GM18870 (cell line): ENCODE measurements at regions not wholly inside any gene's neighbourhood (a gene's known extent, or its start where the extent isn't known, plus 50 kb on each side); places are given as distances from the start of the nearest gene placed in this dataset.

ENCODE experiments used
- ATAC-seq: cut with Tn5 transposase; IDR thresholded peaks from one replicate; pipeline ENCODE4 v1.9.1; 2021; ENCODE audit warnings: moderate library complexity; ENCODE audit not compliant: unreplicated experiment

DNA sequence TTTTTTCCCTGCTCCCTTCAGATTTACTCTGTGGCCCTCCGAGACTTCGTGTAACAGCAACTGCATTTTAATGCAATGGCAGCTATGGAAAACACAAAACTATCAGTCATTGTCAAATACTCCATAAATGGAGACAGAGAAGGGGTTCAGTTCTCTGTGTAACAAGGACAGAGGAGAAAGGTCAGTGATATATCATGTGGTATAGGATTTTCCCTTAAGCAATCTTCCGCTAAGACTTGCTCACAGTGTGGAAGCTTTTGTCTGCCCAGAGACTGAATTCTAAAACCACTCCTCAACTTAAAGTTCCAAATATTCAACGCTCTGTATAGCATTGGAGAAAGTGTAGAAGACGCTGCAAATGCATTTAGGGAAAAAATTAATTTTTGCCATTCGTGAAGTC, 111.3 kb upstream of the EDNRB start:
- no peak for ATAC-seq

DNA sequence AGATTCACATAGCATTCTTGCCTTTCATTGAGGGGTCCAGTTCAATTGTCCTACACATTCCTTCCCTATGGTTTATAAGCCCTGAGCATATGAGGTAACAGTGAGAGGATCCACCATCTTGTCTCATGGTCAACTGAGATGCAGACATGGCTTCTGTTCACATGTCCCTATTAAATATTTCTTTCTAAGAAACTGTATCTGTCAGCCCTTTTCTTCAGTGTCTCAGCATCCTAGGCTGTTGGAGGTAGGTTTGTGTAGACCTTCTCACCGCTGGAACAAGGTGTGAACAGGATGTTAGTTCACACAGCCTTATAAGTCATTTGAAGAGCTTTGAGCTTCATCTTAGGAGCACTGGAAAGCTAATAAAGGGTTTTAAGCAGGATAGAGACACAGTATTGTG, 110.3 kb upstream of the EDNRB start:
- ATAC-seq = no peak

DNA sequence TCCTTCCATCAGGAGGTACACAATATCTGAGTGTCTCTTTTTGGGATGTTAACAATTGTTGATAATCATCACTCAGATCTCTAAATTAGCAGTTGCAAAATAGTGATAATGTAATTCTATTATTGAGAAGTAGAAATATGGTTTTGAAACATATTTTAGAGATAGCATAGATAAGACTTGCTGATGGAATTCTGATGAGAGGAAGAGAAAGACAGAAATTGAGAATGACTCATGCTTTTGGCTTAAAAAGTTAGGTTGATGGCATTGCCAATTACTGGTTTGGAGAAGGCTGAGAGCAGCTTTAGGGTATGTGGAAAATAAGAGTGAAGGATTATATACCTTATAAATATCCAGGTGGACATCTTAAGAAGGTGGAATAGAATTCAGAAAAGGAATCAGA, 106.4 kb upstream of the EDNRB start:
- no peak for ATAC-seq

DNA sequence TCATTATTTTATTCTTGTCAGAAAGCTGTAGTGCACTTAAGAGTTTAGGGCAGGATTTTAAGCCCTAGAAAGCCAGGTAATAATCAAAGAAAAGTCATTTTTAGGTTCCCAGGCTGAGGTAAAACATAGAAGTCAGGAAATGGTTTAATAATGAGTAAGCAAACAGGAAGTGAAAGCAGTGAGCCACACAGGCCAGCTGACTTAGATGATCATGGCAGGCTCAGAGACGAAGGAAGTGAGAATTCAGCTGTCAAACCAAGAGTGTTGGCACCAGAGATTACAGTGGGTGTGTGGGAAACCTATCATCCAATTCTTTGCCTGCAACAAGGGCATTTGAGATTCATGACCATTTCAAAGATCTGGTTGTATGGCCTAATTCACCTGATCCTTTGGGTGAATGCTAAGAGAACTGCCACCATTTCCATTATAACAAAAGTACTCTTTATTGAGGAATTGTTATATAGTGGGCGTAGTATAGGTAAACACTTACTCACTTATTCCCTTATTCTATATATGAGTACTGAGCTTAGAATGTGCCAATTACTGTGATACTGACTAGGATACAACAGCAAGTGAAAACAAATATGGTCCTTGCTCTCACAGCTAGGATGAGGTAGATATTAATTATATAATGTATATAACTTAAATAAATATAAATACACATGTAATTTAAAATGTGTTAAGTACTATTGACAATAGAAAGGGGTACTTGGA, 103.7 kb upstream of the EDNRB start:
- ATAC-seq = peak; percentile 100

DNA sequence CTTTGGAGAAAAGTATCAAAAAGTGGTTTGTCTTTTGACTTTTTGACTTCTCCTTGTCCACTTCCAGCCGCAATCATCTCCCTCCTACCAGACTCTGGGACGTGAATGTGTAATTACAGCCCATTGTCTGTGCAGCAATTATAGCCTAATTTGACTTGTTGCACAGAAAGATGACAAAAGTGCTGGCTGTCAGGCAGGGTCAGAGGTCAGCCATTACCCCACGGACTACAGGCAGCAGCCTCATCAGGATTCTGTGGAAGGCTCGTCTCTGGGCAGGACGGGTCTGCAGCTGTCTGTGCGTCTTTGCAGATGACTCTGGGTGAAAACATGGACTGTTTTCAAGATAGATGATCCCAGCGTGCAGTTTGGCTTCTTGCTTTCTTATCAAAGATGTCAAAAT, 102.2 kb upstream of the EDNRB start:
- no peak for ATAC-seq

DNA sequence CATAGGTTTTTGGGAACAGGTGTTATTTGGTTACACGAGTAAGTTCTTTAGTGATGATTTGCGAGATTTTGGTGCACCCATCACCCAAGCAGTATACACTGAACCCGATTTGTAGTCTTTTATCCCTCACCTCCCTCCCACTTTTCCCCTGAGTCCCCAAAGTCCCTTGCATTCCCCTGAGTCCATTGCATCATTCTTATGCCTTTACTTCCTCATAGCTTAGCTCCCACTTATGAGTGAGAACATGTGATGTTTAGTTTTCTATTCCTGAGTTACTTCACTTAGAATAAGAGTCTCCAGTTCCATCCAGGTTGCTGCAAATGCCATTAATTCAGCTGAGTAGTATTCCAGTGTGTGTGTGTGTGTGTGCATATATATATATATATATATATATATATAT, 97.2 kb upstream of the EDNRB start:
- ATAC-seq = no peak

DNA sequence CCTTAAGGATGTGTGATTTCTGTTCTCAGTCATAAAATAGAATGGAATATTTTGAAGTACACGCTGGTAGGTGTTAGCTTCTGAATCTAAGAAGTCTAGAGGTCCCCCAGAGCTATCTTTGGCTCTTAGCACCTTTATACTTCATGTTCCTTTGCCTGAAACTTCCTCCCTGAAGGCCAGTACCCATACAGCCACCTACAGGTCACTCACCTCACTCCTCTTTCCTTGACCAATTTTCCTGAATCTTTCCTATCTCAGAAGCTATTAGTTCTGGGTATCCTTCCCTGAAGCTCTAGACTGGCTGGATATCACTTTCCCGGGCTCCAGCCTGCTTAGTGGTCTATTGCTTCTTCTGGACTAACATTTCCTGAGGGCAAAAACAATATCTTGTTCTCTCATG, 93.4 kb upstream of the EDNRB start:
- ATAC-seq = no peak

DNA sequence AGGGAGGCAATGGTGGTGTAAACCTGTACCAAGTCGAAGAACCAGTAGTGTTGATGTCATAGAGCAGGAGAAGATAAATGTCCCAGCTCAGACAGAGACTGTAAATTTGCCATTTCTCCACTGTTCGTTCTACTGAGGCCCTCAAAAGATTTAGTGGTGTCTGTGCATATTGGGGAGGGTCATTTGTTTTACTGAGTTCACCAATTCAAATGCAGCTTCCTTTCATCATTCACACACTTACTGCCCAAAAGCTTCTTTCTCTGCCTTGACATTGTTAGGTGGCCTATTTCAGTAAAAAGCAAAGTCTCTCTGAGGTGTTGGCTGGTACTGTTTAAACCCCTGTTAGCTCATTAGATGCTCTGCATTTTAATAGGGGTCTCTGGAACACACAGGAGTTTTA, 86.2 kb upstream of the EDNRB start:
- no peak for ATAC-seq

DNA sequence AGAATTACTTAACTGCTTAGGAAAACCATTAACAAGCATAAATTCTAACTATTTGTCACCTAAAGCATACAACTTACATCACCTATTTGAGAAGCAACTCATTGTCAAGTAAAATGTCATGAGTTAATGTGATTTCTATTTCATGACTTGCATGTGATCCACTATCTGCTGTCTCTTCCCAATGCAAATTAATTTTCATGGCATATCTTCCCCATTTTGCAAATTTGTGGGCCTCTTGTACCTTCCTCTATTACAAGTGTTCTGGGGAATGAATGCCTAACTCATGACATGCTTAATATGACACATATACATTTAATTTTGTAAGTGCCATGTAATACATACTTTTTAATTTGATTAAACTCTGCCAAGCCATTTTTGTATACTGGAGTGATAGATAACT, 81.1 kb upstream of the EDNRB start:
- ATAC-seq = no peak

DNA sequence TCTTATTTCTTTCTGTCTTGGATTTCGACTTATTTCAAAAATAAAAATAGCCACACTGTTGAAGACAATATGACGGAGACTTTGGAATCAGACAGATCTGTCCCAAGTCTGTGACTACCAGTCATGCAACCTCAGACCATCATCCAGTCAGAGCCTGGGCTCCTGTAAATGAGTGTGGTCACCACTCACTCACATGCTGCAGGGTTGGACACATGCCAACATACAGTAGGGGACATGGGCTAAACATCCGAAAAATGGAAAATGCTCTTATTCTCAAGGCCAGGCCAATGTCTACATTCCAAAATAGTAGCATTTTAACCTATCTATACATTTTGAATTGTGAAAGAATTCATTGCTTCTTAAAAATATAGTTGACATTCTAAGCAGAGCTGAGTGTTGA, 75.5 kb upstream of the EDNRB start:
- ATAC-seq = no peak

DNA sequence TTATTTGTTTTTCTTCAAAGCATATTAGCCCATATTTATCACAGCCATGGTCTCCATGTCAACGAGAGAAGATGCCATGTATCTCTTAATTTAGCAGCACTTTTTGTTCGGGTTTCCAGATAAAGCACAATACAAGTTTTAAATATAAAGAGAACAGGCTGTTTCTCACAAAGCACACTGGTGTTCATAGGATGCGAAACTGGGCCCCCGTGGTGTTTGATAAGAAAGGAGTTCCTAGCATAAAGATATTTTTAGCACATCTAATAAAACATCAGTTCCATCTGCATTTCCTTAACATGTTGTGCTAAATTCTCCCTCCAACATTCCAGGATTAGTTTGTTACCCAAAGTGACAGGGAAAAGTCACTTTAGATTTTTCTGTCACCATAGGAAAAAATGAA, 72.4 kb upstream of the EDNRB start:
- no peak for ATAC-seq

DNA sequence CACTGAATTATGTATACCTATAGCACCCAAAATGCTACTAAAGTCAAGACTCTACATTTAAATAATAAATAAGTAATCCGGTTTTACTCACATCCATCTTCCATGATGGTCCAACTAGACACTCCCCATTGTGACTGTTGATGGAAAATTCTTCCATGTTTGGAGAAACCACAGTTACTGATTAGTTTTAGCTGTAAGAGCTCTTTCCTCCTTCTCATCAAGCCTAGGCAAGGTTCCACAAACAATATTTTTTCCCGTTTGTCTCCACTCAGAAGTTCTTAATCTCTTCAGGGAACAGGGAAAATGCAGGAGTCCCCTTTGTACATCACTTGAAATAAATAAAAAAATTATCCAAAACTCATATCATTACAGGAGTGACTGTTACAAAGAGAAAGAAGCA, 70.7 kb upstream of the EDNRB start:
- no peak for ATAC-seq

DNA sequence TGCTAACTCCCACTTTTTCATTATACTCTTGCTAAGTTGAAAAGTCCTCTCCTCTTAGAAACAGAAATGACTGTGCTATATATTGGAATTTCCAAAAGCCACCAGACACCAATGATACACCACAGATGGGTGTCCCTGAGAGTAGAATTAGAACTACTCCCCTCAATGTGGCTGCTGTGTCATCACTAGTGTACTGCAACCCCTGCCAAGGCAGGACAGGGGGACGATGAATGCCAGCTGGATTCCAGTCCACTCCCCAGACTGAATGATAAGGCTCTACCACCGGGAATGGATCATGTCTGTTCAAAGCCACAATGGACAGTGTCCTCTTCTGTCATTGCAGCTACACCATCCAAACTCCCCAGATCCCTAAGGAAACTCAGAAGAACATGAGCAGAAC, 69.7 kb upstream of the EDNRB start:
- ATAC-seq = no peak

DNA sequence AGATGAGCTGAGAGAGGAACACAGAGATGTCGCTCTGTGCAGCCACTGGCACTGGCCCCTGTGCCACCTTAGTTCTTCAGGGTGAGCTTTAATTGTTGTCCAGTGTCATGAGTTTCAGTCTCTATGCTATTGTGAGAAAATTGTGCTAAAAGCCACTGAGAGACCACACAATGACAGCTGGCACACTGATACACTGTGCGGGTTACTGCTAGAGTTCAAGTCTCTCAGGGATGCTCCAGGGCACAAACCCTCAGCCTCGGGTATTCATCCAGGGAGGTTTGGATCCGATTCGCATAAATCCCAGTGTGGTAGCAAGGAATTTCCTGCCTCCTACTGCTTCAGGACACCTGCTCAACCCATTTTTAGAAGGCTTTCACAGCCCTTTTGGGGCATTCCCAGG, 68.1 kb upstream of the EDNRB start:
- no peak for ATAC-seq

DNA sequence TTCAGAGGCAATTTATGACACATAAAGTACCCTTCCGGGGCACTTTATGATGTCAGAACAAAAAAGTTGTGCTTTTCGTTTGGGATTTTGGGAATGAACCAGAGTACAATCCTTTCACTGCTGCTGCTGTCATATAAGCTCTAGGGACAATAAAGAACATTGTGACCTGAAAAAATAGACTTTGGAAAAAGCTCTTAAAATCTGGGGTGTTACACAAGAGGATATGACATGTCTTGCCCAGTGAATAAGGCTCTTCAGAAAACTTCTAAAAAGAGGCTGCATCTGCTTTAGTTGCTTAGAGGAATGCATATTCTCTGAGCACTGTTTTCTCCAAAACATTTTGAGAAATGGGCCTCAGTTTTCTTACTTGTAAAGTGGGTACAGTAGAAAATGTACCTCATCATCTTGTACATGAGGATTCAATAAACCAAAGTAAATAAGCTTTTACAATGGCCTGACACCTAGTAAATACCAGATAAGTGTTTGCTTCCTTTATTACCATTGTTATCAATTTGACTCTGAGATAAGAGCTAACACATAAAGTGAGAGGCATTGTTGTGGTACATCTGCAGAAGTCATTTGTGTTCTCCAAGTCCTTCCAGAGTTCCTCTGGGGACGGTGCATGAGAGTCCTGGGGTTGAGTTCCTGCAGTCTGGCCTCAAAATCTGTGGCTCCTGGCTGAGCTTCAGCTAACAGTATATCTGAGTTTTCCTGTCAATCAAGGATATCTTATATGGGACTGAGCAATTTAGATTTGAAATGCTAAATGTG, 67.4 kb upstream of the EDNRB start:
- ATAC-seq = no peak

DNA sequence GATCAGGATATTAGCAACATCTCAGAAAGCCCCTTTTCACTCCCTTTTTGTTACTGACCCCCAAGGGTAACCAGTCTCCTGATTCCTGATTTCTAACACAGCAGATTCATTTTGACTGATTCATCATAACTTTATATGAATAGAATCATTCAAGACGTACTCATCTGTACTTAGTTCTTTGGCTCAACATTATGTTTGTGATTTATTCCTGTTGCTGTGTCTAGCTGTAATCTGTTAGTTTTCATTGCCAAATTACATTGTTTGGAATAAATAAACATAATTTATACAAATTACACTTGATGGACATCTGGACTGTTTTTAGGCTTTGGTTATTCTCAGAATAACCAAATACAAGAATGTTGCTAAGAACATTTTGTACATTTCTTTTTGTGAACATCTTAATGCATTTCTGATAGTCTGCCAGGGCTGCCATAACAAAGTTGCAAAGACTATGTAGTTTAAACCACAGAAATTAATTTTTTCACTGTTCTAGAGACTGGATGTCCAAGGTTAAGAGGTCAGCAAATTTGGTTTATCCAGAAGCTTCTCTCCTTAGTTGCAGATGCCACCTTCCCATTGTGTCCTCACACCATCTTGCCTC, 62.8 kb upstream of the EDNRB start:
- ATAC-seq = no peak

DNA sequence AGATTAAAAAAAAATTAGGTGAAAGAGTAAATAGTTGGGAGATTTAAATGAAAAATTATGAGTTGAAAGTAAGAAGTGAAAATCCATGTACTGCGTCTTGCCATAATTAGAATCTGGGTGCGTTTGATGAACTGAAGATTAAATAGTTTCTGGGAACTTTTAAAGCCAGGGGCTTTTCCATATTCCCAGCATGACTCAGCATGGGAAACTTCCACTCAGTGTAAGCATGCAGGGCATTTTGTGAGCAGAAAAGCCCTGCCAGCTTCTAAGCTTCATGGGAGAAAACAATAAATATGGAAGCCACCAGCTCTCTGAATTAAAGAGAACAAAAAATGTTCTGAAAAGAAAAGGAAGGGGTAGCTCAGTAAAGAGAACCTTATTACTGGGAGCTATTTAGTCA, 62.0 kb upstream of the EDNRB start:
- no peak for ATAC-seq

DNA sequence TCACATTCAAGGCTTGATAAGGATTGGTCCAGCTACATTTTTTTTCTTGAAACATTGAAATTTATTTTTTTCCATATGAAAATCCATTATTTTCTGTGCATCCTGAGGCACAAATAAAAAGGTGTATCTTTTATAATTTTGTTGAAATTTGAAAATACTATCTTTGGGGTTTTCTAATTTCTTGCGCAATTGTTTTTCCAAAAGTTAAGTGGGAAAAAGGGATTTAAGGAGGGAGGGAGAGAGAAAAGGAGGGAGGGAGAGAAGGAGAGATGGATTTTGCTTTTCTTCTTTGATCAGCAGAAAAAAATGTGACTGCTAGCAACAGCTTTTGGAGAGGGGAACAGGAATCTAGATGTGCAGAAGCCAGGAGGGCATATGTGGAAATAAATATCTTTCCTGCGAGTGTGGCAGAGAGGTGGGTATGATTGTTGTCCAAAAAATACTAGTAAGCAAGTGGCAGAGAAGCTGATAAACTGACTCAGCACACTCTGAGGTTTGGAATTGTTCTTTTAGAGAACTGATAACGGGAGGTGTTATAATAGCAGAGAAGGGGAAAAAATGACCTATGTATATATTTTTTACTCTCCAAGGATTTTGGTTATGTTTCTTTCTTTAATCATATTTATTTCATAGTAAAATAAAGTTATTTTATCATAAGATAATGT, 61.2 kb upstream of the EDNRB start:
- ATAC-seq = no peak

DNA sequence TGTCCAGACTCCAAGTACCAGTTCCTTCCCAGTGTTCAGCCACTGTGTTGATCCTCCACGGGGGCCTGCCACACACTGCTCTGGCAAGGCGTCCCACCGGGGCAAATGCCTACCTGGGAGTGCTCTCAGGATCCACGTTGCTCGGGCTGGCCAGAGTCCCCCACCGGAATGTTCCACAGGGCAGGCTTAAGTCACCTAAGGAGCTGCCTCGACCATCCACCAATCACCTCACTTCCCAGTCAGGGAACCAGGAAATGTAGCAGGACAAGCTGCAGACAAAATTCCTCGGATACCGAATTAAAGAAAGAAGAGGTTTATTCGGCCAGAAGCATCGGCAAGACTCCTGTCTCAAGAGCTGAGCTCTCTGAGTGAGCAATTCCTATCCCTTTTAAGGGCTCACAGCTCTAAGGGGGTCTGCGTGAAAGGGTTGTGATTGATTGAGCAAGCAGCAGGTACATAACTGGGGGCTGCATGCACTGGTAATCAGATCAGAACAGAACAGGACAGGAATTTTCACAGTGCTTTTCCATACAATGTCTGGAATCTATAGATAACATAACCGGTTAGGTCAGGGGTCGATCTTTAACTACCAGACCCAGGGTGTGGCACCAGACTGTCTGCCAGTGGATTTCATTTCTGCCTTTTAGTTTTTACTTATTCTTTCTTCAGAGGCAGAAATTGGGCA, 56.9 kb upstream of the EDNRB start:
- no peak for ATAC-seq

DNA sequence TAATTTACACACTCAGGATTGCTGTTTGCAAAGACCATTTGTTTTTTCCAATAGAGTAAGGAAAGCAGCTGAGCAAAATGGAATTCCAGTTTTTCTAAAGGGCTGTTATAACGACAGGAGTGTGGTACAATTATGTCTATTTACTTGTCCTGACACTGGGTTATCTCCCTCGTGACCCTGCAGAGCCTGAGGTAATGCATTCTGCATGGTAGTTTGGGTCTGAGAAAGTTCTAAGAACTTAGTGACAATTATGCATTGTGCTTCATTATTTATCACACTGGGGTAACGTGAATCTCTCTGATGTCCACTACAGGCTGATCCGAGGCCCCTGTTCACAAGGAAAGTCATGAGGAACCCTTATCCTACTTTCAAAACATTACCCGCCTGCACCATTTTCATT, 50.7 kb upstream of the EDNRB start:
- ATAC-seq = no peak
